Smooth muscle cell (in vitro differentiated cells): ENCODE measurements at regions not wholly inside any gene's neighbourhood (a gene's known extent, or its start where the extent isn't known, plus 50 kb on each side); places are given as distances from the start of the nearest gene placed in this dataset.

Experiments
- DNase-seq: peaks from one replicate; lab custom pipeline; 2025; ENCODE audit not compliant: unreplicated experiment; lab: John Stamatoyannopoulos, UW
- H2AFZ ChIP-seq: fragments of 200-600 bp; sonication (generic); 2 replicates; pipeline ENCODE4 v1.6.0; 2016; ENCODE audit warnings: antibody characterized with exemption, low read depth, mild to moderate bottlenecking
- H3F3A ChIP-seq: fragments of 200-600 bp; sonication (generic); 2 replicates; pipeline ENCODE4 v1.6.0; 2017; ENCODE audit warnings: antibody characterized with exemption, low read depth
- H3K27ac ChIP-seq: fragments of 200-600 bp; sonication (generic); 2 replicates; pipeline ENCODE4 v1.5.1; 2016; ENCODE audit warnings: low read depth, mild to moderate bottlenecking
- H3K27me3 ChIP-seq: fragments of 200-600 bp; sonication (generic); 2 replicates; pipeline ENCODE4 v1.6.1; 2016; ENCODE audit warnings: low read depth, mild to moderate bottlenecking
- H3K36me3 ChIP-seq: fragments of 200-600 bp; sonication (generic); 2 replicates; pipeline ENCODE4 v1.5.1; 2016; ENCODE audit warnings: low read depth
- H3K4me1 ChIP-seq: fragments of 200-600 bp; sonication (generic); 2 replicates; pipeline ENCODE4 v1.5.1; 2016; ENCODE audit warnings: low read depth
- H3K4me2 ChIP-seq: fragments of 200-600 bp; sonication (generic); 2 replicates; pipeline ENCODE4 v1.6.0; 2016; ENCODE audit warnings: mild to moderate bottlenecking
- H3K4me3 ChIP-seq: fragments of 200-600 bp; sonication (generic); 2 replicates; pipeline ENCODE4 v1.5.1; 2016; ENCODE audit warnings: mild to moderate bottlenecking
- H3K79me2 ChIP-seq: fragments of 200-600 bp; sonication (generic); 2 replicates; pipeline ENCODE4 v1.6.0; 2016; ENCODE audit warnings: low read depth, mild to moderate bottlenecking
- H3K9ac ChIP-seq: fragments of 200-600 bp; sonication (generic); 2 replicates; pipeline ENCODE4 v1.6.0; 2016; ENCODE audit warnings: low read depth
- H3K9me3 ChIP-seq: fragments of 200-600 bp; sonication (generic); replicated peaks from 2 replicates; pipeline ENCODE4 v1.5.1; 2016; ENCODE audit warnings: low read depth
- H4K20me1 ChIP-seq: fragments of 200-600 bp; sonication (generic); 2 replicates; pipeline ENCODE4 v1.6.0; 2016; ENCODE audit warnings: low read depth
- WGBS: methylation state at CpG from one replicate; pipeline ENCODE4 v1.1.7; 2016; ENCODE audit warnings: low lambda C conversion rate; 5-methylcytosine and 5-hydroxymethylcytosine counted together
- TF ChIP-seq, protein P1 (sequence below): fragments of 200-600 bp; sonication (generic); IDR thresholded peaks from 2 replicates; pipeline ENCODE4 v1.5.1; 2017; ENCODE audit warnings: borderline replicate concordance, mild to moderate bottlenecking, antibody characterized with exemption; ENCODE audit not compliant: insufficient read depth, poor library complexity, severe bottlenecking

DNA sequence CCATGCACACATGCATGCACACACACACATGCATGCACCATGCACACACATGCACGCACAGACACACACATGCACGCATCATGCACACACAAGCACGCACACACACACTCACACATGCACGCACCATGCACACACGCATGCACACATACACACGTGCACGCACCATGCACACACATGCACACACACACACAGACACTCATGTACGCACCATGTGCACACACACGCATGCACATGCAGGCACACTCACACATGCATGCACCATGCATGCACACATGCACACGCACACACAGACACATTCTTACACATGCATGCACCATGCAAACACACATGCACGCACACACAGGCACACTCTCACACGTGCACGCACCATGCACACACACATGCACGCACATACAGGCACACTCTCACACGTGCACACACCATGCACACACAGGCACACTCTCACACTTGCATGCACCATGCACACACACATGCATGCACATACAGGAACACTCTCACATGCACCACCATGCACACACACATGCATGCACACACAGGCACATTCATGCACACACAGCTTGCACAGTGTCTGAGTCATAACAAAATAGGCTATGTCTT, 117.5 kb downstream of the TENT4A start:
- no peaks in the 10 kb centered on the region for H3K9me3 ChIP-seq
- no peaks in the 10 kb centered on the region for H3K79me2 ChIP-seq
- no peak overlapping the region for H3K27ac ChIP-seq
- 95% methylated on average over 14 of the region's 15 CpGs for WGBS
- H3K4me3 ChIP-seq = no peak overlapping the region
- no peaks in the 10 kb centered on the region for H3K27me3 ChIP-seq
- DNase-seq = no peak
- TF ChIP-seq, protein P1, sequence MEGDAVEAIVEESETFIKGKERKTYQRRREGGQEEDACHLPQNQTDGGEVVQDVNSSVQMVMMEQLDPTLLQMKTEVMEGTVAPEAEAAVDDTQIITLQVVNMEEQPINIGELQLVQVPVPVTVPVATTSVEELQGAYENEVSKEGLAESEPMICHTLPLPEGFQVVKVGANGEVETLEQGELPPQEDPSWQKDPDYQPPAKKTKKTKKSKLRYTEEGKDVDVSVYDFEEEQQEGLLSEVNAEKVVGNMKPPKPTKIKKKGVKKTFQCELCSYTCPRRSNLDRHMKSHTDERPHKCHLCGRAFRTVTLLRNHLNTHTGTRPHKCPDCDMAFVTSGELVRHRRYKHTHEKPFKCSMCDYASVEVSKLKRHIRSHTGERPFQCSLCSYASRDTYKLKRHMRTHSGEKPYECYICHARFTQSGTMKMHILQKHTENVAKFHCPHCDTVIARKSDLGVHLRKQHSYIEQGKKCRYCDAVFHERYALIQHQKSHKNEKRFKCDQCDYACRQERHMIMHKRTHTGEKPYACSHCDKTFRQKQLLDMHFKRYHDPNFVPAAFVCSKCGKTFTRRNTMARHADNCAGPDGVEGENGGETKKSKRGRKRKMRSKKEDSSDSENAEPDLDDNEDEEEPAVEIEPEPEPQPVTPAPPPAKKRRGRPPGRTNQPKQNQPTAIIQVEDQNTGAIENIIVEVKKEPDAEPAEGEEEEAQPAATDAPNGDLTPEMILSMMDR = no peak
- H2AFZ ChIP-seq = no peak overlapping the region
- H3K4me1 ChIP-seq = no peaks in the 10 kb centered on the region
- H3K36me3 ChIP-seq = no peaks in the 10 kb centered on the region
- no peak overlapping the region for H3K9ac ChIP-seq
- H3K4me2 ChIP-seq = no peak overlapping the region
- no peaks in the 10 kb centered on the region for H4K20me1 ChIP-seq
- no peaks in the 10 kb centered on the region for H3F3A ChIP-seq

DNA sequence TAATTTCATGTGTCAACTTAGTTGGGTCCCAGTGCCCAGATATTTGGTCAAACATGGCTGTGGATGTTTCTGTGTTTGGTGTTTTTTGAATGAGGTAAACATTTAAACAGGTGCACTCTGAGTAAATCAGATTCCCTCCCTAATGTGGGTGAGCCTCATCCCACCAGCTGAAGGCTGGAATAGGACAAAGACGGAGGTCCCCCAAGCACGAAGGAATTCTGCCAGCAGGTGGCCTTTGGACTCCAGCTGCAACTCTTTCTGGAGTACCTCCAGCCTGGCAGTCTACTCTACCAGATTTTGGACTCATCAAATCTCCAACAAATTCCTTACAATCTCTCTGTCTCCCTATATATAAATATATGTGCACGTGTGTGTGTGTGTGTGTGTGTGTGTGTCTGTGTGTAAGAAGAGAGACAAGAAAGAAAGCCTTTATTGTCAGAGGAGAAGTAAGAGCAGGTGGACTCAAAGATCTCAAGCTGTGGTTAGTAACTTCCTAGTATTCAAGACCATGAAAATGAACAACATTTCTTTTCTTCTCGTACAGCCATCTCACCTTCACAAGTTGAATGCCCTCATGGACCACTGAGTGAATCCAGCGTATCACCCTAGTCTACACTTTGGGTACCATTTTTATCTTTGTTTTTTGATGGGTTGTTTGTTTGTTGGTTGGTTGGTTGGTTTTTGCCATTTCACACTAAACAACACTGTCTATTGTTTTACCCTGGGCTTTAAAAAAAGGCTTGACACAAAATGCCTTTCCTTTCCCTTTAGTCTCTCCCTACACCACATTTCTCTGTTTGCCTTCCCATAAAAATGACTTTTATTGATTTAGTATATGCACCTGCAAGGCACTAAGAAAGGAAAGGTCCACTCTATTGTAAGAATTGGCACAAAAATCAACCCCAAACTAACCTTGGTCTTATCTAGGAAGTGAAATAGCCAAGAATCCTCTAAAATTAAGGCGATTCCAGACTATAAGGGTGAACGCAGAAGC, 118.7 kb downstream of the TENT4A start:
- no peaks in the 10 kb centered on the region for H3K9me3 ChIP-seq
- H3K79me2 ChIP-seq = no peaks in the 10 kb centered on the region
- H3K4me2 ChIP-seq = no peak overlapping the region
- no peaks in the 10 kb centered on the region for H3K4me1 ChIP-seq
- H3K27me3 ChIP-seq = no peaks in the 10 kb centered on the region
- no peaks in the 10 kb centered on the region for H3F3A ChIP-seq
- H2AFZ ChIP-seq = no peak overlapping the region
- H3K27ac ChIP-seq = no peak overlapping the region
- DNase-seq = no peak
- no peak overlapping the region for H3K4me3 ChIP-seq
- no peaks in the 10 kb centered on the region for H4K20me1 ChIP-seq
- TF ChIP-seq, protein P1 = no peak
- H3K9ac ChIP-seq = no peak overlapping the region
- no peaks in the 10 kb centered on the region for H3K36me3 ChIP-seq
- WGBS = 69% methylated on average over 7 of the region's 7 CpGs

DNA sequence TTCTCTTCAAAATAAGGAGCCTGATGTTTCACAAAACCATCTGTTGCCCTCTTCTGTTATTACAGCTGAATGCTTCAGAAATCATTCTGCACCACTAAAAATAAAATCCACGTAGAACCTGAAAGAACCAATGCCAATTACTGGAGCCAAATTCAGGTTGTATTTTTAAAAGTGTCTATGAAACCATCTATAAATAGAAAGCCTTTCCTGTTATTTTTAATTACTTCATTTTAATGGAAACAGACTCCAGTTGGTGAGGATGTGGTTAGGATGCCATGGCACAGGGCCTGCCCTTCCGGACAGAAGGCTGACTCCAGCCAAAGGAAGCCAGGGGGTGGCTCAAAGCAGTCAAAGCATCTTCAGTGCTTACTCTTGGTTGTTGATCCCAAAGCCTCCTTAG, 119.8 kb downstream of the TENT4A start:
- WGBS = 82% methylated on average over 2 of the region's 2 CpGs
- no peaks in the 10 kb centered on the region for H3F3A ChIP-seq
- H3K4me1 ChIP-seq = no peaks in the 10 kb centered on the region
- TF ChIP-seq, protein P1 = no peak
- H3K79me2 ChIP-seq = no peaks in the 10 kb centered on the region
- DNase-seq = no peak
- H3K4me2 ChIP-seq = no peak overlapping the region
- no peaks in the 10 kb centered on the region for H3K27me3 ChIP-seq
- no peak overlapping the region for H2AFZ ChIP-seq
- no peaks in the 10 kb centered on the region for H3K36me3 ChIP-seq
- H3K9ac ChIP-seq = no peak overlapping the region
- H3K9me3 ChIP-seq = no peaks in the 10 kb centered on the region
- no peak overlapping the region for H3K27ac ChIP-seq
- no peak overlapping the region for H3K4me3 ChIP-seq
- H4K20me1 ChIP-seq = no peaks in the 10 kb centered on the region
